ENCODE measurements at regions not wholly inside any gene's neighbourhood (a gene's known extent, or its start where the extent isn't known, plus 50 kb on each side); places are given as distances from the start of the nearest gene placed in this dataset.

GRCh38 chr7:142592664-142593063 lies 156.6 kb upstream of the PRSS1 start:
- H3K36me3 ChIP-seq (ENCODE audit: low read depth, missing control alignments) = no peaks in the 10 kb centered on the region
- TF ChIP-seq POLR2A (IDR thresholded peaks at IDR 0.05) = no peak
- no peak for TF ChIP-seq CTCF (IDR thresholded peaks at IDR 0.05)
- intact Hi-C loops (cut with DNase I; ENCODE audit: low total_unique reads) = no loop called here
- WGBS, 2 donors = 49 to 89% methylated on average over 2 to 3 of the region's 3 CpGs
- no peak for DNase-seq
- no peak overlapping the region for H3K27ac ChIP-seq
- no peak overlapping the region for H3K4me3 ChIP-seq
- no peaks in the 10 kb centered on the region for H3K9me3 ChIP-seq
- no peaks in the 10 kb centered on the region for H3K27me3 ChIP-seq
- H3K4me1 ChIP-seq = no peaks in the 10 kb centered on the region

GRCh38 chr7:142592231-142592630 lies 157.0 kb upstream of the PRSS1 start:
- intact Hi-C loops (cut with DNase I; ENCODE audit: low total_unique reads) = no loop called here
- no peak for DNase-seq
- 75 to 97% methylated on average over 2 of the region's 2 CpGs for WGBS, 2 donors
- Histone ChIP-seq H3K9me3 (no peaks in the 10 kb centered on the region), H3K27ac (no peak overlapping the region), H3K4me1 (no peaks in the 10 kb centered on the region), H3K4me3 (no peak overlapping the region), H3K36me3 (ENCODE audit: low read depth, missing control alignments) (no peaks in the 10 kb centered on the region), H3K27me3 (no peaks in the 10 kb centered on the region)
- TF ChIP-seq POLR2A (IDR thresholded peaks at IDR 0.05) (no peak), CTCF (IDR thresholded peaks at IDR 0.05) (no peak)

- H3K27ac ChIP-seq = no peak overlapping the region
- H3K36me3 ChIP-seq (ENCODE audit: low read depth, missing control alignments) = no peaks in the 10 kb centered on the region
- DNase-seq = no peak
- intact Hi-C loops (cut with DNase I; ENCODE audit: low total_unique reads) = no loop called here
- H3K4me3 ChIP-seq = no peak overlapping the region
- no peaks in the 10 kb centered on the region for H3K9me3 ChIP-seq
- 75% methylated on average over 2 of the region's 2 CpGs for WGBS, 2 donors
- H3K4me1 ChIP-seq = no peaks in the 10 kb centered on the region
- TF ChIP-seq POLR2A (IDR thresholded peaks at IDR 0.05) (no peak), CTCF (IDR thresholded peaks at IDR 0.05) (no peak)
- no peaks in the 10 kb centered on the region for H3K27me3 ChIP-seq
Observed at GRCh38 chr7:142590830-142591457, 158.3 kb upstream of the PRSS1 start.

GRCh38 chr7:142590077-142590476 lies 159.2 kb upstream of the PRSS1 start:
- H3K4me1 ChIP-seq = no peaks in the 10 kb centered on the region
- H3K36me3 ChIP-seq (ENCODE audit: low read depth, missing control alignments) = no peaks in the 10 kb centered on the region
- no peaks in the 10 kb centered on the region for H3K27me3 ChIP-seq
- WGBS, 2 donors = 74 to 82% methylated on average over 4 of the region's 4 CpGs
- H3K27ac ChIP-seq = no peak overlapping the region
- DNase-seq = no peak
- intact Hi-C loops (cut with DNase I; ENCODE audit: low total_unique reads) = no loop called here
- H3K9me3 ChIP-seq = no peaks in the 10 kb centered on the region
- no peak overlapping the region for H3K4me3 ChIP-seq
- TF ChIP-seq POLR2A (IDR thresholded peaks at IDR 0.05) (no peak), CTCF (IDR thresholded peaks at IDR 0.05) (no peak)

- intact Hi-C loops (cut with DNase I; ENCODE audit: low total_unique reads) = no loop called here
- Histone ChIP-seq H3K9me3 (no peaks in the 10 kb centered on the region), H3K27ac (peak overlapping the region in 1 of 2 donors; percentile 2), H3K27me3 (no peaks in the 10 kb centered on the region), H3K36me3 (ENCODE audit: low read depth, missing control alignments) (no peaks in the 10 kb centered on the region), H3K4me3 (no peak overlapping the region), H3K4me1 (no peaks in the 10 kb centered on the region)
- 36 to 43% methylated on average over 5 of the region's 5 CpGs for WGBS, 2 donors
- peak; percentile 54 for DNase-seq
- peak in 2 of 3 experiments; percentile 25 to 43 for TF ChIP-seq CTCF (IDR thresholded peaks at IDR 0.05)
- TF ChIP-seq POLR2A (IDR thresholded peaks at IDR 0.05) = no peak
Observed at GRCh38 chr7:142587578-142588191, 161.6 kb upstream of the PRSS1 start.

Data from testis (tissue), 2 donors.